Prostate gland (tissue), 2 donors: ENCODE measurements at regions not wholly inside any gene's neighbourhood (a gene's known extent, or its start where the extent isn't known, plus 50 kb on each side); places are given as distances from the start of the nearest gene placed in this dataset.

Source experiments
- CTCF ChIP-seq, 4 experiments: fragments of 200-600 bp in 2 of 4; fragments of 450-650 bp in 2 of 4; sonication (generic) in 2 of 4; IDR thresholded peaks; 1 replicate in 3 of 4; 2 replicates in 1 of 4; pipeline ENCODE4 v1.5.1; 2016 to 2019; ENCODE audit warnings: antibody characterized with exemption in 4 of 4, mild to moderate bottlenecking in 2 of 4, moderate library complexity in 2 of 4
- POLR2A ChIP-seq: fragments of 450-650 bp; IDR thresholded peaks from one replicate; pipeline ENCODE4 v1.6.1; 2016; ENCODE audit warnings: antibody characterized with exemption, mild to moderate bottlenecking
- POLR2AphosphoS5 ChIP-seq: sonication (generic); formaldehyde crosslinking; IDR thresholded peaks from one replicate; pipeline ENCODE4 v1.6.1; 2017; ENCODE audit warnings: antibody characterized with exemption

GRCh38 chr10:81000781-81001180 lies 463.1 kb downstream of the SH2D4B start:
- TF ChIP-seq CTCF (IDR thresholded peaks at IDR 0.05) (no peak), POLR2AphosphoS5 (no peak), POLR2A (no peak)
